ENCODE measurements at regions not wholly inside any gene's neighbourhood (a gene's known extent, or its start where the extent isn't known, plus 50 kb on each side); places are given as distances from the start of the nearest gene placed in this dataset.
"Not testable (repeated sequence)": the region's sequence is repeated elsewhere in the genome, so short reads cannot be mapped to it uniquely, and the experiment has no call there.

- WGBS, 2 donors: 73 to 76% methylated on average over 9 of the region's 9 CpGs
- Histone ChIP-seq H3K9me3 (peaks cover 0 to 2% (median 0%) of the 10 kb centered on the region in 4 donors), H3K4me3 (no peak overlapping the region), H3K36me3 (no peaks in the 10 kb centered on the region), H3K4me1 (no peaks in the 10 kb centered on the region), H3K27me3 (no peaks in the 10 kb centered on the region), H3K27ac (no peak overlapping the region)
- no peak for DNase-seq
- intact Hi-C loops (cut with DNase I): no loop called here
- TF ChIP-seq POLR2A (IDR thresholded peaks at IDR 0.05) (no peak), POLR2AphosphoS5 (IDR thresholded peaks at IDR 0.05) (no peak), EP300 (IDR thresholded peaks at IDR 0.05) (no peak)
- TF ChIP-seq, protein P1, sequence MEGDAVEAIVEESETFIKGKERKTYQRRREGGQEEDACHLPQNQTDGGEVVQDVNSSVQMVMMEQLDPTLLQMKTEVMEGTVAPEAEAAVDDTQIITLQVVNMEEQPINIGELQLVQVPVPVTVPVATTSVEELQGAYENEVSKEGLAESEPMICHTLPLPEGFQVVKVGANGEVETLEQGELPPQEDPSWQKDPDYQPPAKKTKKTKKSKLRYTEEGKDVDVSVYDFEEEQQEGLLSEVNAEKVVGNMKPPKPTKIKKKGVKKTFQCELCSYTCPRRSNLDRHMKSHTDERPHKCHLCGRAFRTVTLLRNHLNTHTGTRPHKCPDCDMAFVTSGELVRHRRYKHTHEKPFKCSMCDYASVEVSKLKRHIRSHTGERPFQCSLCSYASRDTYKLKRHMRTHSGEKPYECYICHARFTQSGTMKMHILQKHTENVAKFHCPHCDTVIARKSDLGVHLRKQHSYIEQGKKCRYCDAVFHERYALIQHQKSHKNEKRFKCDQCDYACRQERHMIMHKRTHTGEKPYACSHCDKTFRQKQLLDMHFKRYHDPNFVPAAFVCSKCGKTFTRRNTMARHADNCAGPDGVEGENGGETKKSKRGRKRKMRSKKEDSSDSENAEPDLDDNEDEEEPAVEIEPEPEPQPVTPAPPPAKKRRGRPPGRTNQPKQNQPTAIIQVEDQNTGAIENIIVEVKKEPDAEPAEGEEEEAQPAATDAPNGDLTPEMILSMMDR (IDR thresholded peaks at IDR 0.05): no peak
Observed at GRCh38 chr10:129058664-129059155, 408.3 kb upstream of the MGMT start.

DNA sequence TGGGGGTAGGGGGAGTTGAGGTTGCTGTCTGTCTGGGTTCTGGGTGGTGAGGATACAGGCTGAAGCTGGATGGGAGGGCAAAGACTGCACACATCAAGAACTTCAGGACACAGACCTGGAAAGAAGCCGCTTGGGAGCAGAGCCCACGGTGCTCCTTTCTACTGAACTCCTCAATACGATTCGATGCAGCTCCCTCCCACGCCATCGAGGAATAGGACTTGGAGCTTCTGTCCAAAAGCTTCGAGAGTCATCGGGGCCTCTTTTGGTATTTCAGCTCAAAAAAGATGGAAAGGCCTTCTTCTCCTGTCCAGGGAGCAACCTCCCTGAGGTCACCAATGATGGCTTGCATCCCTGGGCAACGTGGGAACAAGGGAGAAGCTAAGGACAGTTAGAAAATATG is 407.1 kb upstream of the MGMT start:
- H3K4me3 ChIP-seq: no peak overlapping the region
- intact Hi-C loops (cut with DNase I): no loop called here
- TF ChIP-seq POLR2AphosphoS5 (IDR thresholded peaks at IDR 0.05): no peak
- TF ChIP-seq, protein P1 (IDR thresholded peaks at IDR 0.05): no peak
- TF ChIP-seq EP300 (IDR thresholded peaks at IDR 0.05): no peak
- no peak for TF ChIP-seq POLR2A (IDR thresholded peaks at IDR 0.05)
- no peaks in the 10 kb centered on the region for H3K9me3 ChIP-seq
- H3K36me3 ChIP-seq: no peaks in the 10 kb centered on the region
- DNase-seq: no peak
- 80 to 94% methylated on average over 9 of the region's 9 CpGs for WGBS, 2 donors
- no peaks in the 10 kb centered on the region for H3K27me3 ChIP-seq
- no peak overlapping the region for H3K27ac ChIP-seq
- H3K4me1 ChIP-seq: no peaks in the 10 kb centered on the region

- intact Hi-C loops (cut with DNase I): no loop called here
- H3K9me3 ChIP-seq: no peaks in the 10 kb centered on the region
- WGBS, 2 donors: 76 to 82% methylated on average over 4 of the region's 4 CpGs
- no peak for DNase-seq
- H3K27me3 ChIP-seq: no peaks in the 10 kb centered on the region
- H3K4me1 ChIP-seq: no peaks in the 10 kb centered on the region
- no peak overlapping the region for H3K4me3 ChIP-seq
- no peak for TF ChIP-seq POLR2AphosphoS5 (IDR thresholded peaks at IDR 0.05)
- TF ChIP-seq, protein P1 (IDR thresholded peaks at IDR 0.05): no peak
- TF ChIP-seq EP300 (IDR thresholded peaks at IDR 0.05): no peak
- no peak for TF ChIP-seq POLR2A (IDR thresholded peaks at IDR 0.05)
- H3K36me3 ChIP-seq: no peaks in the 10 kb centered on the region
- no peak overlapping the region for H3K27ac ChIP-seq
Observed at GRCh38 chr10:129063212-129063611, 403.8 kb upstream of the MGMT start.

DNA sequence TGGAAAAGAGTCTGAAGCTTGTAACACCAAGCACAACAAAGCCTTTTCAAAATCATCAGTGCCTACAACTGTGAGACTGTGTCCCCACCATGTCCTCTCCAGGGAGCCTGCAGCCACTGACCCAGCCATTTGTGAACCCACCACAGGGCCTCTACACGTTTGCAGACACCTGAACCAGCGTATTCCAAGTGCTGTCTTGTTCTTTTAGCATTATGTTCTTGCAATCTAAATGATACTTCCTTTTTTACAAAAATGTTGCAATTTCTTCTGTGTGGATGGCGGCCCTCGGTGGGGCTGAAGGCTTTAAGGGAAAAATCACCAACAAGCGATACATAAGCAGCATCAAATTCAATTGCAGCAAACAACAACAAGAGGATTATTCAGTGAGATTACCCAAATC is 403.2 kb upstream of the MGMT start:
- H3K27ac ChIP-seq: no peak overlapping the region
- no peak for TF ChIP-seq POLR2AphosphoS5 (IDR thresholded peaks at IDR 0.05)
- TF ChIP-seq, protein P1 (IDR thresholded peaks at IDR 0.05): no peak
- H3K4me1 ChIP-seq: no peaks in the 10 kb centered on the region
- no peaks in the 10 kb centered on the region for H3K9me3 ChIP-seq
- no peaks in the 10 kb centered on the region for H3K27me3 ChIP-seq
- intact Hi-C loops (cut with DNase I): no loop called here
- WGBS, 2 donors: 72 to 84% methylated on average over 5 of the region's 5 CpGs
- DNase-seq: no peak
- H3K4me3 ChIP-seq: no peak overlapping the region
- H3K36me3 ChIP-seq: no peaks in the 10 kb centered on the region

DNA sequence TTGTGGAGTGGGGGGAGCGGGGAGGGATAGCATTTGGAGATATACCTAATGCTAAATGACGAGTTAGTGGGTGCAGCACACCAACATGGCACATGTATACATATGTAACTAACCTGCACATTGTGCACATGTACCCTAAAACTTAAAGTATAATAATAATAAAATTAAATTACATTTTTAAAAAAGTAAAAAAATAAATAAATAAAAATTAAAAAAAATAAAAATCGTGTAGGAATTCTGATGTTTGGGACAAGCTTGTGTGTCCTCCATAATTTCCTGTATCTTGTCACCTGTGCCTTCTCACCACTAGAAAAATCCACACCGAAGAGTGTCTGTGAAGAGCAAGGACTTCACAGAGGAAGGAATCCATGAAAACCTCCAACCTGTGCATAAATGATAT is 400.5 kb upstream of the MGMT start:
- intact Hi-C loops (cut with DNase I): not testable (repeated sequence)
- 78 to 91% methylated on average over 4 of the region's 4 CpGs for WGBS, 2 donors

DNA sequence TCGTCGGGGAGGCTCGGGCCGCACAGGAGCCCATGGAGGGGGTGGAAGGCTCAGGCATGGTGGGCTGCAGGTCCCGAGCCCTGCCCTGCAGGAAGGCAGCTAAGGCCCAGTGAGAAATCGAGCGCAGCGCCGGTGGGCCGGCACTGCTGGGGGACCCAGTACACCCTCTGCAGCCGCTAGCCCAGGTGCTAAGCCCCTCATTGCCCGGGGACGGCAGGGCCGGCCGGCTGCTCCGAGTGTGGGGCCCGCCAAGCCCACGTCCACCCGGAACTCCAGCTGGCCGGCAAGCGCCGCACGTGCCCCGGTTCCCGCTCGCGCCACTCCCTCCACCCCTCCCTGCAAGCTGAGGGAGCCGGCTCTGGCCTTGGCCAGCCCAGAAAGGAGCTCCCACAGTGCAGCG is 395.6 kb upstream of the MGMT start:
- H3K27ac ChIP-seq; H3K9me3 ChIP-seq; H3K4me1 ChIP-seq; H3K4me3 ChIP-seq; H3K36me3 ChIP-seq; H3K27me3 ChIP-seq; intact Hi-C loops (cut with DNase I); DNase-seq: not testable (repeated sequence)
- WGBS, 2 donors: 95 to 96% methylated on average over 29 of the region's 29 CpGs

More for the DNA sequence above, 400.5 kb upstream of the MGMT start:
- not testable (repeated sequence) for DNase-seq, H3K36me3 ChIP-seq, H3K4me3 ChIP-seq, H3K27me3 ChIP-seq, H3K4me1 ChIP-seq, H3K27ac ChIP-seq, H3K9me3 ChIP-seq

All from sigmoid colon (tissue), 6 donors.